ENCODE measurements at regions not wholly inside any gene's neighbourhood (a gene's known extent, or its start where the extent isn't known, plus 50 kb on each side); places are given as distances from the start of the nearest gene placed in this dataset.

DNA sequence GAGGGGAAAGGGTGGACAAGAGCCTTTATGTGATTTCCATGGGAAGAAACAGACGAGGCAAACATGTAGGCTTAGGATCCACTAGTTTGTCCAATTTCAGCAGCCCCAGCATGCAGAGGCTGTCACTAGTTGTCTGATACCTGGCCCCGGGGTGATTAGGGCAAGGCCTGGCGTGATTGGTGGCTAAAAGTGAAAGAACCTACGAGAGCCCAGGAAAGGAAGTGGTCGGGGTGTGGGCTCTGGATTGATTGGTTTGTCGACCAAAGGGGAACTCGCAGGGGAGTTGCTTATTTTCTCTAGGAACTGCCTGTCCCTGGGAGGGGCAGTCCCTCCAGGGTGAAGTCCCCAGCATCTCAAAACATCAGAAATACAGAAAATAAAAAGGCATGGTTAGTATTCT is 64.2 kb upstream of the UQCRFS1 start:
- in situ Hi-C loops (cut with HindIII; ENCODE audit: low pct_unique_long_range_greater_than_20kb, low sequenced_read_pairs) = no loop called here
- peak in 1 of 2 experiments; percentile 49 for DNase-seq (ENCODE audit: low read depth in 1 of 2, low spot score in 1 of 2)
- no peak for TF ChIP-seq JUND (IDR thresholded peaks at IDR 0.05; ENCODE audit: low read depth)

DNA sequence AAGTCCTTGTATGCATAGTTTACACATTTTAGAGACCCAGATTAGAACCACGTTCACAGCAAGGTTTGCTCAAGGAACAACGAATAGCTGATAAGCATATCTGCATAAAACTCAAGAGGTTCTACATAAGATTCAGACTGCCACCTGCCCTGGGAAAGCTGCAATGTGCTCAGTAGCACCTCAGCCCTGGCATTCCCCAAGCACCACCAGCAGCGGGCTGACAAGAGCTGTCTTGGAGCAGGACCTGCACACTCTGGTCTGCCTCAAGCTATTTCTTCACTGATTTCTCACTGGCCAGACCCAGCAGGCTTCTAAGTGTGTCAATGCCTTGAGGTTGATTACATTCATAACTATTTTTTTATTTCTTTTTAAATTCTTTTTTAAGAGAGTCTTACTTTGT is 65.8 kb upstream of the UQCRFS1 start:
- TF ChIP-seq JUND (IDR thresholded peaks at IDR 0.05; ENCODE audit: low read depth) = no peak
- DNase-seq (ENCODE audit: low read depth in 1 of 2, low spot score in 1 of 2) = peak in 1 of 2 experiments; percentile 23
- in situ Hi-C loops (cut with HindIII; ENCODE audit: low pct_unique_long_range_greater_than_20kb, low sequenced_read_pairs) = no loop called here

DNA sequence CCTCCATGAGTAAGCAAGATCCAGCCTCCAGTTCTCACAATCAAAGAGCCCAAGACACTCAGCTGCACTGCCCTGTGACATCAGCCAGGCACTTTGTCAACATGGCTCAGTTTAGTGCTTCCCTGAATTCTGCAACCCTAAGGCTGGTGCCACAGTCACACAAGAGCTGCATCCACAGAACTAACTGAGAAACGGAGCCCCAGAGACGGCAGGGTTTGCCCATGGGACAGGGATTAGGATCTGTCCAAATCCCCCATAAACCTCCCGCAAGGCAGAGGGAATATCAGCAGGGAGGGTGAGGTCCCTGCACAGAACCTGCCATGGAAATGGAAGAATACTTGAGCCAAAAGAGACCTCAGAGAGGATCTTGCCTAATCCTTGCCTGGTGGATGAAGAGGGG is 70.4 kb upstream of the UQCRFS1 start:
- DNase-seq (ENCODE audit: low read depth in 1 of 2, low spot score in 1 of 2) = no peak
- in situ Hi-C loops (cut with HindIII; ENCODE audit: low pct_unique_long_range_greater_than_20kb, low sequenced_read_pairs) = no loop called here
- TF ChIP-seq JUND (IDR thresholded peaks at IDR 0.05; ENCODE audit: low read depth) = no peak

DNA sequence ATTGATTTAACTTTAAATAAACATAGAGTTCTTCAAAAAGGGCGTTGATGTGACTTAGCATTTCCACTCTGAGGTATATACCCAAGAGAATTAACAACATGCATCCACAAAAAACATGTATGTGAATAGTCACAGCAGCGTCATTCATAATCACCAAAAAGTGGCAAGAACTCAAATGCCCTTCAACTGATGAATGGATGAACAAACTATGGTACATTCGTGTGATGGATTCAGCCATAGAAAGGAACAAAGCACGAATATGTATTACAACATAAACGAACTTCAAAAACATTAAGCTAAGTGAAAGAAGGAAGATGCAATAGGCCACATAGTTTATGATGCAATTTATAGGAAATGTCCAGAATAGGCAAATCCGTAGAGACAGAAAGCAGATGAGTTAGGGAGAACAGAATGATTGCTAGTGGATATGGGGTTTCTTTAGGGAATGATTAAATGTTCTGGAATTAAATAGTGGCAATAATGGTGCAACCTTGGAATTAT is 72.3 kb upstream of the UQCRFS1 start:
- DNase-seq (ENCODE audit: low read depth in 1 of 2, low spot score in 1 of 2) = no peak
- no peak for TF ChIP-seq JUND (IDR thresholded peaks at IDR 0.05; ENCODE audit: low read depth)
- in situ Hi-C loops (cut with HindIII; ENCODE audit: low pct_unique_long_range_greater_than_20kb, low sequenced_read_pairs) = no loop called here

DNA sequence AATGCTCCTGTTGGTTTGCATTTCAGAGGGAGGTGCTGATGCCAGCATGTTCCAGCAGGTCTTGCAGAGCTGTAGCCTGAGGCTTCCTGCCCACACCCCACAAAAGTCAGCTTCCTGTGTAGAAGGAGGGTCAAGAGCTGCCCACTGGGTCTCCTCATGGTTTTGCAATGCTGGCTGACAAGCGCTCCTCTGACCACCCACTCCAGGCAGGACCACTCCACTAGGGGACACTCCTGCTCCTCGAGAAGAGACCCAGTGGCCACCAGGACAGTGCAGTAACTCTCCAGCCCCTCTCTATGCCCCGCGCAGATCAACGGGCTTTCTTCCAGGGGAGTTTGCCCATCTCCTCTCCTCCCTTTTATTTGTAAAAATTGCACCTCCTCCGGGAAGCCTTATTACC is 72.9 kb upstream of the UQCRFS1 start:
- in situ Hi-C loops (cut with HindIII; ENCODE audit: low pct_unique_long_range_greater_than_20kb, low sequenced_read_pairs) = no loop called here

DNA sequence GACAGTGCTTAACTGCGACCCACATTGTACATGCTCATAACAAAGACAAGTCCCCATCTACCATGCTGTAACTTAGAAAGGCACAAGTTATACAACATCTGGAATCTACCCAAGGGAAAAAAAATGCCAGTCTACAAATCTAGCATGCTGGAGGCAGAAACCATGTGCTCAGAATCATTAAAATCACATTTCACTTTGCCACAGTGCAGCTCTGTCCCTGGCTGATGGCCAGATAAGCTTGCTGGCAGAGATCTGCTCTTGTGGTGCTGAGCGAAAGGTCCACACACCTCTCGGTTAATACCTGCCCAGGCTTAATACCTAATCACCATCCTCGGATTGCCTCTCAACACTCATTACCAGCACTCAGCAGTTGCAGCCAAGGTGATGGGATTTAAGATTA is 74.1 kb upstream of the UQCRFS1 start:
- TF ChIP-seq JUND (IDR thresholded peaks at IDR 0.05; ENCODE audit: low read depth) = no peak
- in situ Hi-C loops (cut with HindIII; ENCODE audit: low pct_unique_long_range_greater_than_20kb, low sequenced_read_pairs) = no loop called here
- peak in 1 of 2 experiments; percentile 13 for DNase-seq (ENCODE audit: low read depth in 1 of 2, low spot score in 1 of 2)

More for the DNA sequence above, 72.9 kb upstream of the UQCRFS1 start:
- no peak for TF ChIP-seq JUND (IDR thresholded peaks at IDR 0.05; ENCODE audit: low read depth)
- DNase-seq (ENCODE audit: low read depth in 1 of 2, low spot score in 1 of 2) = peak in 1 of 2 experiments; percentile 48

DNA sequence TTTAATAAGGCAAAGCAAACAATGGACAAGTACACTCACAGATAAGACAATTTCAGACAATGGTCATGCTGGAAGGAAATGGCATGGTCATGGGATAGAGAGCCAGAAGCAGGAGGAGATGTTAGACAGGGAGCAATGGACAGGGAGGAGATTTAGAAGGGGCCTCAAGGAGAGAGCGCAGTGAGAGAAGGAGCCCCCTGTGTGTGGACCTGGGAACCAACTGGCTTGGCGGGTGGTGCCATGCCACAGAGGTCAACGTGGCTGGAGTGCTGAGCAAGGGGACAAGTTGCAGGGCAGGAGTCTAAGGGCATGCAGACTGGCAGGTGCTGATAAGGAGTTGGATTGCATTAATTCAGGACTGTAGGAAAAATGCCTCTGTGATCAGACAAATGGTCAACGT is 75.3 kb upstream of the UQCRFS1 start:
- in situ Hi-C loops (cut with HindIII; ENCODE audit: low pct_unique_long_range_greater_than_20kb, low sequenced_read_pairs) = no loop called here
- TF ChIP-seq JUND (IDR thresholded peaks at IDR 0.05; ENCODE audit: low read depth) = no peak

DNA sequence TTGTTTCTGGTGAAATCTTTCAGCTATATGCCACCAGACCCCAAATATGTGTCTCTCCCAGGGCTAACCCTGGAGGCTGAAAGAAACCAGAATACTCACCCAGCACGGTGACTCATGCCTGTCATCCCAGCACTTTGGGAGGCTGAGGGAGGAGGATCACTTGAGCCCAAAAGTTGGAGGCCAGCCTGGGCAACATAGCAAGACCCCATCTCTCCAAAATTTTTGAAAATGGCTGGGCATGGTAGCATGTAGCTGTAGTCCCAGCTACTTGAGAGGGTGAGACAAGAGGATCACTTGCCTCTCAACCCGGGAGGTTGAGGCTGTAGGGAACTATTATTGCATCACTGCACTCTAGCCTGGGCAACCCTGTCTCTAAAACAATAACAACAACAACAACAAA is 76.1 kb upstream of the UQCRFS1 start:
- no peak for TF ChIP-seq JUND (IDR thresholded peaks at IDR 0.05; ENCODE audit: low read depth)
- DNase-seq (ENCODE audit: low read depth in 1 of 2, low spot score in 1 of 2) = no peak
- in situ Hi-C loops (cut with HindIII; ENCODE audit: low pct_unique_long_range_greater_than_20kb, low sequenced_read_pairs) = no loop called here

More for the DNA sequence above, 75.3 kb upstream of the UQCRFS1 start:
- DNase-seq (ENCODE audit: low read depth in 1 of 2, low spot score in 1 of 2) = no peak

DNA sequence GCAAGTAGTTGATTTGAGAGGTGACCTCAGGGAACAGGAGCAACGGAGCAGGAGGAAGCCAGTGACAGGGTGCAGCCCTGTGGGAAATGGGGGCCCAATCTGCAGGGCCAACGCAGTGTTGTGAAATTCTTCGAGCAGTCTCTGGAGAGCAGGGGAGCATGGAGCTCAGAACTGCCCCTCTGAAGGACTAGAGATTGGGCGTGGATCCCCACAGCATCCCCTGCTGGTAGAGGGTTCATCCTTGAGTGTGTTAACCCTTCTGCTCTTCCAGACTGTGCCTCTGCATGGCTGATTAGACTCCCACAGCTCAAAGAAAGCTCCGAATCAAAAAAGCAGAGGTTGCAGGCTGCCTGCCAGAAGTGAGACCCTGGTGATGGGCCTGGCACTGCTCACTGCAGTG is 77.9 kb upstream of the UQCRFS1 start:
- in situ Hi-C loops (cut with HindIII; ENCODE audit: low pct_unique_long_range_greater_than_20kb, low sequenced_read_pairs) = no loop called here
- no peak for TF ChIP-seq JUND (IDR thresholded peaks at IDR 0.05; ENCODE audit: low read depth)
- DNase-seq (ENCODE audit: low read depth in 1 of 2, low spot score in 1 of 2) = no peak

DNA sequence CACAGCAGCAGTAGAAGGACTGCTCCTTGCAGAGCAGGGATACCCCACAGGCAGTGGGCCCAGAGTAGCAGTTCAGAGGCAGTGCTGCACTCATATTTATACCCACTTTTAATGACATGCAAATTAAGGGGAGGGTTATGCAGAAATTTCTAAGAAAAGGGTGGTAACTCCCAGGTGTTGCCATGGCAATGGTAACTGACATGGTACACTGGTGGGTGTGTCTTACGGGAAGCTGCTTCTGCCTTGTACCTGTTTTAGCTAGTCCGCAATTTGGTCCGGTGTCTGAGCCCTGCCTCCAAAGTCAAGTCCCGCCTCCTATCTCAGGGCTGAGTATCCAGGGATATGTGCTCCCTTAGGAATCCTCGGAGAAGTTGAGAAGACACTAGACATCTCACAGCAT is 79.2 kb upstream of the UQCRFS1 start:
- no peak for DNase-seq (ENCODE audit: low read depth in 1 of 2, low spot score in 1 of 2)
- no peak for TF ChIP-seq JUND (IDR thresholded peaks at IDR 0.05; ENCODE audit: low read depth)
- in situ Hi-C loops (cut with HindIII; ENCODE audit: low pct_unique_long_range_greater_than_20kb, low sequenced_read_pairs) = no loop called here

DNA sequence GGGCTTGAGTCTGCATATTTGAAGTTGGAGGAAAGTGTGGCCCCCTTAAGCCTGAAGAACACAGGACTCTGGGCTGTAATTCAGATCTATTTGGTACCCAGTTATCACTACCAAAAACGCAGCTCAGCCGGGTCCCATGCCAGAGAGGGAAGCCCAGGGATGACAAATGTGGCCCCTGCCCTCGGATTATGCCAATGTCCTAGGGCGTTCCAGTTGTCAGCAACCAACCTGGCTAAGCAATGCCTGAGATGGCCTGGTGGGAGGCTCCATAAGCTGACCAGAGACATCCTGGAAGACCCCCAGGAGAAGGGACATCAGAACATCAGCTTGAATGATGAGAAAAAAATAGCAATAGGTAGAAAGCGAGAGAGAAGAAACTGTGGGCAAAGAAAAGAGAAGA is 79.6 kb upstream of the UQCRFS1 start:
- in situ Hi-C loops (cut with HindIII; ENCODE audit: low pct_unique_long_range_greater_than_20kb, low sequenced_read_pairs) = no loop called here
- no peak for DNase-seq (ENCODE audit: low read depth in 1 of 2, low spot score in 1 of 2)
- TF ChIP-seq JUND (IDR thresholded peaks at IDR 0.05; ENCODE audit: low read depth) = no peak

DNA sequence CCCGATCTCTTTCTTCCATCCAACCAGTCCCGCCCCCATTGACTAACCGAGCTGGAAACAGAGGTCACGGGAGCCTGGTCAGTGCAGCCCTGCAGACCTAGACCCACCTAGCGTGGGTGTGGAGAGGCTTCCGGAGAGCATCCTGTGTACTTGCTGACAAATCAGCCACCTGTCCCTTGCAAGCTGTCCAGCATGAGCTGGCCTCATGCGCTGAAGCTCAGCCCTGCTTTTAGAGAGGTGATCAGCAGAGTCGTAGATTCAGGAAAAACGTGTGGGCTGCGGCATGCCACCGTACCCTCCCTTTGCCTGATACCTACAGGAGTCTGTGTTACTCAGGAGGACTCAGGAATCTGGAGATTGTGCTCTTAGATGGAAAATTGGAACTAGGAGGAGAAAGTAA is 80.3 kb upstream of the UQCRFS1 start:
- in situ Hi-C loops (cut with HindIII; ENCODE audit: low pct_unique_long_range_greater_than_20kb, low sequenced_read_pairs) = no loop called here
- no peak for TF ChIP-seq JUND (IDR thresholded peaks at IDR 0.05; ENCODE audit: low read depth)
- DNase-seq (ENCODE audit: low read depth in 1 of 2, low spot score in 1 of 2) = no peak

DNA sequence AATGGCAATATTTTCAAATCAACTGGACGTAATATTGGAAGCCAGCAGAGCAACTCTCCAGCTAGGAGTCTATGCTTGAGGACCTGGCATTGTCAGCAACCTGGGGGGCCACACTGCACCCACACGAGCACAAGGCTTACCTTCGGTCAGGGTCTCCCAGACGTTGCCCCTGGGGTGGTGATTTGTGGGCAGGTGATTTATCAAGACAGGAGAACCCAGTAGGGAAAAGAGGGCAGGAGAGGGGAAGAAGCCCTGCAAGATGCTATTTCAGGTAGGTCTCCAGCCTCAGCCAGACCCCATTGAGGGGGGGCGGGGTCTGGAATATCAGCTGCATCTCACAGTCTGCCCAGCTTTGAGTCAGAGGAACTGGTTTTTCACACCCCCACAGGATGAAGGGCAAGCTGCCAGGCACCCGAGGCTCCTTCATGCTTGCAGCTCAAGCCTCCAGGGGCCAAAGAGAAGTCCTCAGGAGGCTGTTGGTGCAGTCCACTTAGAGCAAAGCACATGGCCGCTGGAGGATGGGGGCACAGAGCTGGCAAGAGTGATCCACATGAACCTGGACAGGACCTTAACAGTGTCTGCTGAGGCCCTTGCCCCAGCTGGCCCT is 80.9 kb upstream of the UQCRFS1 start:
- TF ChIP-seq JUND (IDR thresholded peaks at IDR 0.05; ENCODE audit: low read depth) = no peak
- DNase-seq (ENCODE audit: low read depth in 1 of 2, low spot score in 1 of 2) = no peak
- in situ Hi-C loops (cut with HindIII; ENCODE audit: low pct_unique_long_range_greater_than_20kb, low sequenced_read_pairs) = no loop called here

DNA sequence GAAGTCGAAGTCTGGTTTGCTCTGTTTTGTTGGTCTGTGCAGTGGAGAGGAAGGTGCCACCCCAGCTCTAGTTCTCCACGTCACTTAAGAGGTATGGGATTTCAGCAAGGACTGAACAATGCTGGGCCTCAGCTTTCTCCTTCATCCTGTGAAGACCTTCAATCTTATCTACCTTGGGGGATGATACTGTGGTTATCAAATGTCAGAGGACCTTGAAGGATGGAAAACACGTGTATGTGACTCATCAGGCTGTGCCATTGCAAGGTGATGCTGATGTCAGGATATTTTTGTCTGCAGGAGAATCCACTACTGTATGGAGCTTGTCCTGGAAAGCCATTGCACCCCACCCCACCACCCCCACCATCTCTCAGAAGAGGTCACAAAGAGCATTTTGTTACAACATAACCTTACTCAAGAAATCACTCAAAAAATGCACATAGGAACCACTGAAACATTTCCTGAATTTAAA is 81.4 kb upstream of the UQCRFS1 start:
- no peak for DNase-seq (ENCODE audit: low read depth in 1 of 2, low spot score in 1 of 2)
- in situ Hi-C loops (cut with HindIII; ENCODE audit: low pct_unique_long_range_greater_than_20kb, low sequenced_read_pairs) = no loop called here
- TF ChIP-seq JUND (IDR thresholded peaks at IDR 0.05; ENCODE audit: low read depth) = no peak

All from T47D (cell line).